ENCODE measurements at regions not wholly inside any gene's neighbourhood (a gene's known extent, or its start where the extent isn't known, plus 50 kb on each side); places are given as distances from the start of the nearest gene placed in this dataset.

- no peak for TF ChIP-seq CTCF (IDR thresholded peaks at IDR 0.05)
- Mint-ChIP-seq H3K4me1 (peaks cover 4 to 10% of the 10 kb centered on the region in 2 donors), H3K27ac (no peak overlapping the region), H3K36me3 (no peaks in the 10 kb centered on the region), H3K9me3 (no peaks in the 10 kb centered on the region), H3K27me3 (ENCODE audit: low read depth in 2 of 2) (peaks cover 4 to 10% of the 10 kb centered on the region in 2 donors), H3K4me3 (no peak overlapping the region)
- no peaks in the 10 kb centered on the region for H3K36me3 ChIP-seq (ENCODE audit: control insufficient read depth, insufficient read depth, low read length)
- H3K27ac ChIP-seq (ENCODE audit: low read length): no peak overlapping the region
- H3K27me3 ChIP-seq (ENCODE audit: control insufficient read depth, insufficient read depth, low read length): no peaks in the 10 kb centered on the region
- ATAC-seq: no peak
- H3K4me3 ChIP-seq (ENCODE audit: low read length): no peak overlapping the region
- WGBS (ENCODE audit: insufficient coverage): 85% methylated on average over 29 of the region's 29 CpGs
- intact Hi-C loops (cut with micrococcal nuclease): no loop called here
- H3K9me3 ChIP-seq (ENCODE audit: control insufficient read depth, insufficient read depth, low read length): no peaks in the 10 kb centered on the region
- peaks cover 13% of the 10 kb centered on the region for H3K4me1 ChIP-seq (ENCODE audit: control insufficient read depth, insufficient read depth, low read length)
- DNase-seq: no peak
Observed at GRCh38 chr22:49370627-49371301, 456.9 kb downstream of the BRD1 start.

- peaks cover 4 to 10% of the 10 kb centered on the region in 2 donors for H3K4me1 Mint-ChIP-seq
- DNase-seq: no peak
- intact Hi-C loops (cut with micrococcal nuclease): loop anchor here (5.0 kb wide), 1 partner anchor 32 kb away; no protein-coding TSS in a partner anchor
- H3K27me3 ChIP-seq (ENCODE audit: control insufficient read depth, insufficient read depth, low read length): no peaks in the 10 kb centered on the region
- H3K4me3 ChIP-seq (ENCODE audit: low read length): no peak overlapping the region
- no peak overlapping the region for H3K27ac Mint-ChIP-seq
- peaks cover 13% of the 10 kb centered on the region for H3K4me1 ChIP-seq (ENCODE audit: control insufficient read depth, insufficient read depth, low read length)
- no peaks in the 10 kb centered on the region for H3K36me3 ChIP-seq (ENCODE audit: control insufficient read depth, insufficient read depth, low read length)
- H3K9me3 ChIP-seq (ENCODE audit: control insufficient read depth, insufficient read depth, low read length): no peaks in the 10 kb centered on the region
- WGBS (ENCODE audit: insufficient coverage): 76% methylated on average over 20 of the region's 22 CpGs
- no peaks in the 10 kb centered on the region for H3K36me3 Mint-ChIP-seq
- ATAC-seq: no peak
- no peak overlapping the region for H3K4me3 Mint-ChIP-seq
- H3K9me3 Mint-ChIP-seq: no peaks in the 10 kb centered on the region
- H3K27me3 Mint-ChIP-seq (ENCODE audit: low read depth in 2 of 2): peaks cover 6 to 14% of the 10 kb centered on the region in 2 donors
- H3K27ac ChIP-seq (ENCODE audit: low read length): no peak overlapping the region
- no peak for TF ChIP-seq CTCF (IDR thresholded peaks at IDR 0.05)
Observed at GRCh38 chr22:49369726-49370626, 457.7 kb downstream of the BRD1 start.

- Mint-ChIP-seq H3K36me3 (no peaks in the 10 kb centered on the region), H3K9me3 (no peaks in the 10 kb centered on the region), H3K4me3 (peak overlapping the region; percentile 47), H3K4me1 (peaks cover 4 to 10% of the 10 kb centered on the region in 2 donors), H3K27me3 (ENCODE audit: low read depth in 2 of 2) (peaks cover 6 to 14% of the 10 kb centered on the region in 2 donors), H3K27ac (peak overlapping the region in 1 of 2 donors; percentile 47)
- no peak overlapping the region for H3K27ac ChIP-seq (ENCODE audit: low read length)
- WGBS (ENCODE audit: insufficient coverage): 52% methylated on average over 41 of the region's 41 CpGs
- H3K4me3 ChIP-seq (ENCODE audit: low read length): no peak overlapping the region
- H3K36me3 ChIP-seq (ENCODE audit: control insufficient read depth, insufficient read depth, low read length): no peaks in the 10 kb centered on the region
- no peaks in the 10 kb centered on the region for H3K27me3 ChIP-seq (ENCODE audit: control insufficient read depth, insufficient read depth, low read length)
- intact Hi-C loops (cut with micrococcal nuclease): loop anchor here (5.0 kb wide), 1 partner anchor 33 kb away; no protein-coding TSS in a partner anchor
- peaks cover 13% of the 10 kb centered on the region for H3K4me1 ChIP-seq (ENCODE audit: control insufficient read depth, insufficient read depth, low read length)
- no peaks in the 10 kb centered on the region for H3K9me3 ChIP-seq (ENCODE audit: control insufficient read depth, insufficient read depth, low read length)
- TF ChIP-seq CTCF (IDR thresholded peaks at IDR 0.05): no peak
- DNase-seq: no peak
- ATAC-seq: peak in 1 of 3 donors; percentile 52
Observed at GRCh38 chr22:49368976-49369725, 458.5 kb downstream of the BRD1 start.
